GM23338 (cell line): ENCODE measurements at regions not wholly inside any gene's neighbourhood (a gene's known extent, or its start where the extent isn't known, plus 50 kb on each side); places are given as distances from the start of the nearest gene placed in this dataset.

Experiments
- ATAC-seq: fragments of 200-7000 bp; cut with Tn5 transposase; 3 replicates; pipeline ENCODE4 v1.9.1; 2020
- DNase-seq: peaks from one replicate; pipeline ENCODE4 v3.0.0-alpha.2; 2015; ENCODE audit warnings: low spot score
- H2AFZ ChIP-seq: fragments of 200-600 bp; sonication (generic); 2 replicates; pipeline ENCODE4 v1.8.0; 2016; ENCODE audit warnings: antibody characterized with exemption, mild to moderate bottlenecking, moderate library complexity
- H3F3A ChIP-seq: fragments of 200-600 bp; sonication (generic); replicated peaks from 2 replicates; pipeline ENCODE4 v1.8.0; 2017; ENCODE audit warnings: antibody characterized with exemption, mixed run types, low read depth
- H3K27ac ChIP-seq: fragments of 200-600 bp; sonication (generic); 2 replicates; pipeline ENCODE4 v1.6.1; 2016; ENCODE audit warnings: low read depth
- H3K27me3 ChIP-seq: fragments of 200-600 bp; sonication (generic); 2 replicates; pipeline ENCODE4 v1.8.0; 2016; ENCODE audit warnings: mild to moderate bottlenecking, mixed run types, moderate library complexity; ENCODE audit not compliant: insufficient read depth
- H3K36me3 ChIP-seq: fragments of 200-600 bp; sonication (generic); 2 replicates; pipeline ENCODE4 v1.8.0; 2016; ENCODE audit warnings: mild to moderate bottlenecking; ENCODE audit not compliant: insufficient read depth
- H3K4me1 ChIP-seq: fragments of 200-600 bp; sonication (generic); 2 replicates; pipeline ENCODE4 v1.8.0; 2016; ENCODE audit warnings: mild to moderate bottlenecking, moderate library complexity; ENCODE audit not compliant: insufficient read depth
- H3K4me2 ChIP-seq: fragments of 200-600 bp; sonication (generic); 2 replicates; pipeline ENCODE4 v1.7.1; 2017; ENCODE audit warnings: mixed run types
- H3K4me3 ChIP-seq: fragments of 200-600 bp; sonication (generic); 2 replicates; pipeline ENCODE4 v1.6.1; 2016; ENCODE audit warnings: mixed run types
- H3K79me2 ChIP-seq: fragments of 200-600 bp; sonication (generic); replicated peaks from 2 replicates; pipeline ENCODE4 v1.8.0; 2017; ENCODE audit warnings: mild to moderate bottlenecking; ENCODE audit not compliant: insufficient read depth
- H3K9me2 ChIP-seq: fragments of 200-600 bp; sonication (generic); 2 replicates; pipeline ENCODE4 v1.8.0; 2017; ENCODE audit not compliant: insufficient read depth
- H4K20me1 ChIP-seq: fragments of 200-600 bp; sonication (generic); replicated peaks from 2 replicates; pipeline ENCODE4 v1.8.0; 2017; ENCODE audit warnings: mild to moderate bottlenecking; ENCODE audit not compliant: insufficient read depth
- H3K27ac Mint-ChIP-seq: 2 replicates; pipeline ENCODE4 v1.8.0; 2020; ENCODE audit warnings: inconsistent platforms, mild to moderate bottlenecking, moderate library complexity, mixed read lengths
- H3K27me3 Mint-ChIP-seq: 3 replicates; pipeline ENCODE4 v1.8.0; 2022; ENCODE audit warnings: low read depth, mild to moderate bottlenecking, moderate library complexity, mixed read lengths, inconsistent platforms; ENCODE audit not compliant: insufficient read depth, poor library complexity
- H3K36me3 Mint-ChIP-seq: 3 replicates; pipeline ENCODE4 v1.8.0; 2021; ENCODE audit warnings: low read depth, mild to moderate bottlenecking, inconsistent platforms, moderate library complexity, mixed read lengths
- H3K4me1 Mint-ChIP-seq: 3 replicates; pipeline ENCODE4 v1.8.0; 2020; ENCODE audit warnings: mild to moderate bottlenecking, inconsistent platforms, mixed read lengths
- H3K4me3 Mint-ChIP-seq: 3 replicates; pipeline ENCODE4 v1.8.0; 2021; ENCODE audit warnings: moderate library complexity, mild to moderate bottlenecking, inconsistent platforms, mixed read lengths
- H3K9me3 Mint-ChIP-seq: 3 replicates; pipeline ENCODE4 v1.8.0; 2020; ENCODE audit warnings: moderate library complexity, mild to moderate bottlenecking, inconsistent platforms, mixed read lengths
- CTCF ChIP-seq, 2 experiments: fragments of 200-600 bp in 1 of 2; sonication (generic) in 1 of 2; conservative IDR thresholded peaks; 2 replicates each; pipeline versions ENCODE4 v1.5.1 to v1.6.1; 2016 to 2017; ENCODE audit warnings: antibody characterized with exemption in 2 of 2, low read depth in 2 of 2, mild to moderate bottlenecking in 2 of 2, moderate library complexity in 1 of 2
- ETS1 ChIP-seq: IDR thresholded peaks from 2 replicates; pipeline ENCODE4 v1.6.1; 2016; ENCODE audit warnings: antibody characterized with exemption
- EZH2 ChIP-seq: fragments of 200-600 bp; sonication (generic); IDR thresholded peaks from one replicate; pipeline ENCODE4 v1.8.0; 2017; ENCODE audit warnings: antibody characterized with exemption, mild to moderate bottlenecking, low read depth; ENCODE audit not compliant: unreplicated experiment
- EZH2phosphoT487 ChIP-seq: fragments of 200-600 bp; sonication (generic); IDR thresholded peaks from one replicate; pipeline ENCODE4 v1.8.1; 2018; ENCODE audit warnings: antibody characterized with exemption; ENCODE audit not compliant: unreplicated experiment
- JUNB ChIP-seq: IDR thresholded peaks from one replicate; pipeline ENCODE4 v1.6.1; 2016; ENCODE audit warnings: antibody characterized with exemption; ENCODE audit not compliant: unreplicated experiment
- NANOG ChIP-seq: IDR thresholded peaks from 2 replicates; pipeline ENCODE4 v1.6.1; 2016; ENCODE audit warnings: antibody characterized with exemption, borderline replicate concordance
- POLR2AphosphoS5 ChIP-seq: IDR thresholded peaks from 2 replicates; pipeline ENCODE4 v1.6.1; 2016; ENCODE audit warnings: antibody characterized with exemption, low read depth
- REST ChIP-seq: IDR thresholded peaks from one replicate; pipeline ENCODE4 v1.6.1; 2018; ENCODE audit warnings: antibody characterized with exemption; ENCODE audit not compliant: unreplicated experiment
- STAT1 ChIP-seq: IDR thresholded peaks from one replicate; pipeline ENCODE4 v1.6.1; 2016; ENCODE audit warnings: antibody characterized with exemption; ENCODE audit not compliant: unreplicated experiment
- ZNF462 ChIP-seq: fragments of 250-450 bp; sonication (Bioruptor Pico); IDR thresholded peaks from 2 replicates; pipeline ENCODE4 v1.5.0; 2020; ENCODE audit warnings: mild to moderate bottlenecking, moderate library complexity

GRCh38 chr4:86542319-86543027, 51.6 kb upstream of the PTPN13 start:
- no peak overlapping the region for H3K4me3 Mint-ChIP-seq
- no peaks in the 10 kb centered on the region for H3K36me3 ChIP-seq
- peaks cover 3% of the 10 kb centered on the region; the same call in 2 of the 3 replicates for H3K9me3 Mint-ChIP-seq
- ATAC-seq: no peak
- H3K27ac ChIP-seq: no peak overlapping the region
- H3F3A ChIP-seq: no peaks in the 10 kb centered on the region
- TF ChIP-seq EZH2 (no peak), POLR2AphosphoS5 (no peak), NANOG (no peak), REST (no peak), ZNF462 (no peak), JUNB (no peak), STAT1 (no peak), ETS1 (no peak), EZH2phosphoT487 (no peak), CTCF (conservative IDR thresholded peaks at IDR 0.05; ENCODE audit: low read depth in 2 of 2) (no peak)
- peaks cover 9% of the 10 kb centered on the region for H3K4me1 Mint-ChIP-seq
- H3K4me1 ChIP-seq: no peaks in the 10 kb centered on the region
- H2AFZ ChIP-seq: 0 out of 2 replicates have a peak overlapping the region, but pooled peaks have one; percentile 20
- no peaks in the 10 kb centered on the region for H4K20me1 ChIP-seq
- H3K9me2 ChIP-seq: 0 out of 2 replicates have a peak, but pooled peaks cover 2% of the 10 kb centered on the region
- no peaks in the 10 kb centered on the region for H3K36me3 Mint-ChIP-seq
- H3K79me2 ChIP-seq: no peaks in the 10 kb centered on the region
- no peak overlapping the region for H3K4me2 ChIP-seq
- H3K27me3 ChIP-seq: no peaks in the 10 kb centered on the region
- no peak overlapping the region for H3K27ac Mint-ChIP-seq
- DNase-seq: no peak
- no peak overlapping the region for H3K4me3 ChIP-seq
- peaks cover 1% of the 10 kb centered on the region for H3K27me3 Mint-ChIP-seq
